HG03460 (cell line): ENCODE measurements at regions not wholly inside any gene's neighbourhood (a gene's known extent, or its start where the extent isn't known, plus 50 kb on each side); places are given as distances from the start of the nearest gene placed in this dataset.

Experiments used
- ATAC-seq: cut with Tn5 transposase; IDR thresholded peaks from one replicate; pipeline ENCODE4 v1.9.1; 2021; ENCODE audit not compliant: unreplicated experiment

DNA sequence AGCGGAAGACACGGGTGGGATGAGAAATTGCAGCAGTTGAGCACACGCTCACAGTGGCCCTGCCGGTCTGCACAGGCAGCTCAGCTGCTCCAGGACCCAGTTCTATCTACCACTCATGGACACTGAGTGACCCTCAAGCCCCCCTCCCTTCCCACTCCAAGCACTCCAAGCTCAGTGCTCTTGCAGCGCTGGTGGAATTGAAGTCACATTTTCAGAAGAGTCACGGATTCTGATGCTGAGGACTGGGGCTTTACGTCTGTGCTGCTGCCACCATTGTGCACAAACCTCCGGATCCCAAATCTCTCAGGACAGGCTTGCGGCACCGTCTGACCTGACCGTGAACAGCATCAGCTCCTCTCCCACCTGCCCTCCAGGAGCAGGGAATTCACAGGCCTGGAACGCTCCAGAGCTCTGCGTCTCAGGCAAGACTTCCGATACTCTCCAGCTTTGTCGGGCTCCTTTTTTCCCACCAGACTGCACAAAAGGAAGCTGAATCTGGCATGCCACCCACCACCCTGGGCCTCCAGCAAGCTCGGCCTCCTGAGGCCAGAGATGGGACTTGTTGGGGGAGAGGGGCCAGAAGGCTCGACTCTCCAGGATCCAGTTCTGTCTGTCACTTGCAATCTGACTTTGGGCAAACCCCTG lies 213.1 kb upstream of the RTL1 start:
- ATAC-seq = no peak

DNA sequence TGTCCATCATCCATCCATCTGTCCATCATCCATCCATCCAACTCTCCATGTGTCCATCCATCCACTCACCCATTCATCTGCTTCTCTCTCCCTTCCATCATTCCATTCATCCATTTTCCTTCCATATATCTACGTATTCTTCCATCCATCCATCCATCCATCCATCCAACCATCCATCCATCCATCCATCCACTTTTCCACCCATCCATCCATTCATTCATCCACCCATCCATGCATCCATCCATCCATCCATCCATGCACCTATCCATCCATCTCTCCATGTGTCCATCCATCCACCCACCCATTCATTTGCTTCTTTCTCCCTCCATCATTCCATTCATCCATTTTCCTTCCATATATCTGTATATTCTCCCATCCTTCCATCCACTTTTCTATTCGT lies 214.0 kb upstream of the RTL1 start:
- no peak for ATAC-seq

DNA sequence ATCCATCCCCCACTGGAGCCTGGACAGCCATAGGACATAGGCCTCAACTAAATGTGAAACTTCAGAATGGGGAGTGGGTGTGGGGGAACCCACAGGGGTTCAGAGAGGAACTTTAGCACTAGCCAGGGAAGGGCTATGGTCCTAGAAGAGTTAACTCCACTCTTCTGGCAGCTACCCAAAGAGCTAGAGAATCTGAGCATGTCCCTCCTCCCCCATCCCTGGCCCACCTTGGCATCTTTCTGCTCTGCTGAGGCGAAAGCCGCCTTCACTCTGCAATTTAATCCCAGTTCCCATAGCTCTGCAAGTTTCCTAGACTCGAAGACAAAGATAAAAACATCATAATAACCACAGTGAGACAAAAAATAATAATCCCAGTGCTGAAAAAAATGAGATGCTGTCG lies 214.7 kb upstream of the RTL1 start:
- no peak for ATAC-seq

DNA sequence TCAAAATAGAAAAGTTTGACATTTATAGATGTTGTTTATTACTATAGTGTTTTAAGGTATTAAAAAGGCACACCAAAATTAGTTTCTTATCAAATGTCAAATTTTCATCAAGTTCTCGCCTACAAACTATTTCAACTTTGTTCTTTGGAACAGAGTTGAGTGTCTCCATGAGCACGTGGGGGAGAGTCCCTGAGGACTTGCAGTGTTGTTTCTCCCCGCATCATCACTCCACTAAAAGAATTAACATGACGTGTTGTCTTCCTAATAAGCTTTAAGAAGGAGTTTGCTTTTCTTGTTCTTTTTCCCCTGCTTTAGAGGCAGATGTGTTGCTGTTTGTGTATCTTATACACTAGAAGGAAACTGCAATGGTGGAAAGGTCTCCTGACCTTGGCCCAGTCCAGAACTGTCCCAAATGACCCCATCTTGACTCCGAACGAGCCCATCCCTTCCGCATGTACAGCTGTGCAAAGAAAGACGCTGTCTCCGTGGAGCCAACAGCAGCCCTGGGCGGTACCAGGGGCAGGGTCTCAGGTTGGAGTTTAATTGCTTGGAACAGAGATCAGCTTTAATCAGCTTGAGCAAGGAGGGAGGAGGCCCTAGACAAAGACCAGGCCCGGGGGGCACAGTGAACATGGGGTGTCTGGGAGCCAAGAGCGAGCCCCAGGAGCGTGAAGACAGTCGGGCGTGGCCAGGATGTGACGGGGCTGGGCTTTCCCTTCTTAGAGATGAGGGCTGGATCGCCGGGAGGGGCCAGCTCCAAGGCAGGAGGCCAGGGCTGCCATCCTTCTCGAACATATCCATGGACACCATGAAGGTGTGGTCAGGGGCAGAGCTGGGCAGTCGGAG lies 215.4 kb upstream of the RTL1 start:
- ATAC-seq = no peak

DNA sequence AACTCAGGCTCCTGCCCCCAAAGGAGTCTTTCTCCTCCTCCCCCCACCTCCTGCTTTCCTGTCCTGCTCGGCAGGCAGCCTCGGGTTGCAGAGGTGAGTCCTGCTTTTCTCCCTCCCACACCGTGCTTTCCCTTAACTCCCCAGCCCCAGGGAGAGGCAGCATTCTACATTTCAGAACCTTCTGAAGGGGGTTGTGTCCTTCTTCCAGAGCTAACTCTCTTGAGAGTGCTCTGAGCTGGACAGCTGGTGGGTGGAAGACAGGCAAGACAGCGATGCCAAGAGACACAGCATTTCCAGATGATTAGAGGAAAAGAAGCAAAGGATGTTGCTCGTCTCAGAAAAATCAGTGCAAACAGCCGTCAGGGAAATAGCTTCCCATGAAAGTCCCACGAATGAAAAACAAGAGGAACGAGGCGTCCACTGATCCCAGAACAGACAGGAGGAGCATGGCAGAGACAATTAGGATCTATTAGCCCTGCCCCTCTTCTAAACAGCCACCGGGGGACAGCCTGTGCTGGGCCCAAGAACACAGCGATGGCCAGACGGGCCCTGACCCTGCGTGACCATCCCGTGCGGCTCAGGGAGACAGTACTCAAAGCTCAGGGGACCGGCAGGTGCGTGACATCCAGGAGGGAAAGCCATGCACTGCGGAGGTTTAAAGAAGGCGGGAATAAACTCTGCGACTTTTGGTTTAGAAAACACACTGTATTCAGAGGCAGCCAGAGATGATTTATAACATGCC lies 216.5 kb upstream of the RTL1 start:
- ATAC-seq = no peak

DNA sequence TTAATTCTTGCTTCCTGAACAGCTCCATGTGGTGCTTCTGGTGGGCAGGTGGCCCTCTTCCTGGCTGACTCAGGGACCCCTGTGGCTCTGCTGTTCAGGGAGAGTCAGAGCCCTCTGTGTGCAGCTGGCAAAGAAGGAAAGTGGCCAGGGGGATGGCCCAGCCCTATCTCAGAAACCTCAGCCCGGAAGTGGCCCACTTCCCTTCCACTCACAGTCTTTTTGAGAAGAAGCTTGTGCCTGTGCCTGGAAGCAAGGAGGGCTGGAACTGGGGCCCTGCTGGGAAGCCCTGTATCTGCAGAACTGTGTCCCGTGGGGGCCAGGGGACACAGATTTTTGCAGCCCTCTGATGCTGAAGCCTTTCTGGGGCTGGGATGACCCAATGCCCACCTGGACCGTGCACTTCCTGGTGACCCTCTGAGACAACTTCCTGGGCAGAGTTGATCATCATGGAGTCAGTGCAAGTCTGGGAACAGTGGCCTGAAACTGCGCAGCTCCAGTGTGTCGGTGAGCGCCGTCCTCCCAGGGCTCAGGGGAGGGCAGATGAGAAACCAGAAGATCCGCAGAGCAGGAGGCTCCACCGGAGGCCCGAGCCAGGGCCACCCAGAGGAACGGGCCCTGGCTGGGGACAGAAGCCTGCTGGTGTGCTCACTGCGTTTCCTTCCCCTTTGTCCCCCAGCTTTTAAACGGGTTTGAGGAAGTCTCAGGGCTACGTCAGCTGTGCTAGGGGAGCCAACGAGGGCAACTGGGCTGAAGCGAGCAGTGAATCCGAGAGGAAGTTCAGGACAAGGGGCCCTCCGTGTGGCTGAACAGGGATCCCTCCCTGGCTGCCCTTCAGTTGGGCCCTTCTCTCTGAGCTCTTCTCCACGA lies 217.4 kb upstream of the RTL1 start:
- no peak for ATAC-seq

DNA sequence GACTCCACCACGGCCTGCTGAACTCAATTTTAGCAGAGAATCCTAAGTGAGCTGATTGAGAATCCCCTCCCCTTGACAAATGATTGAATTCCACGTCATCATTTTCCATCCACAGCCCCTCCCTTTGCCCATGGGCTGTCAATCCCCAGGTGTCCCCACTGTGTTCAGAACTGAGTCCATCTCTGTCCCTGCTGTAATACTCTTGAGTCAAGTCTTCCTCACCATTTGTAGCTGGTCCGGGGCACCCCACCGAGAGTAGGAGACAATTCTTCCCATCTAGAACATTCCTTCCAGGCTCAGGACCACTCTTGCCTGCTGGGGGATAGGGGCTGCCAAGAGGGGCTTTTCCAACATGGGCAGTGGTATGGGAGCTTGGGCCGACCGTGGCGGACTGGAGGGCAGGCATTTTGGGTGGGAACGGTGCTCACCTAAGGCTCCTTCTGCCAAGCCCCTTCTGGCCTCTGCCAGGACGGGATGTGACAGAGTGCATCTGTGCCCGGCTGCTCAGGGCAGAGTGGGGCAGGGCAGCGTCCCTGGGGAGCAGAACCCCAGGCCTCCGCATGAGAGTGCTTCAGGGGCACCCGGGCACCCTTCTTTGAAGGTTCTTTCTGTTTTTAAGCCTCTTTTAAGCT lies 218.1 kb upstream of the RTL1 start:
- no peak for ATAC-seq

DNA sequence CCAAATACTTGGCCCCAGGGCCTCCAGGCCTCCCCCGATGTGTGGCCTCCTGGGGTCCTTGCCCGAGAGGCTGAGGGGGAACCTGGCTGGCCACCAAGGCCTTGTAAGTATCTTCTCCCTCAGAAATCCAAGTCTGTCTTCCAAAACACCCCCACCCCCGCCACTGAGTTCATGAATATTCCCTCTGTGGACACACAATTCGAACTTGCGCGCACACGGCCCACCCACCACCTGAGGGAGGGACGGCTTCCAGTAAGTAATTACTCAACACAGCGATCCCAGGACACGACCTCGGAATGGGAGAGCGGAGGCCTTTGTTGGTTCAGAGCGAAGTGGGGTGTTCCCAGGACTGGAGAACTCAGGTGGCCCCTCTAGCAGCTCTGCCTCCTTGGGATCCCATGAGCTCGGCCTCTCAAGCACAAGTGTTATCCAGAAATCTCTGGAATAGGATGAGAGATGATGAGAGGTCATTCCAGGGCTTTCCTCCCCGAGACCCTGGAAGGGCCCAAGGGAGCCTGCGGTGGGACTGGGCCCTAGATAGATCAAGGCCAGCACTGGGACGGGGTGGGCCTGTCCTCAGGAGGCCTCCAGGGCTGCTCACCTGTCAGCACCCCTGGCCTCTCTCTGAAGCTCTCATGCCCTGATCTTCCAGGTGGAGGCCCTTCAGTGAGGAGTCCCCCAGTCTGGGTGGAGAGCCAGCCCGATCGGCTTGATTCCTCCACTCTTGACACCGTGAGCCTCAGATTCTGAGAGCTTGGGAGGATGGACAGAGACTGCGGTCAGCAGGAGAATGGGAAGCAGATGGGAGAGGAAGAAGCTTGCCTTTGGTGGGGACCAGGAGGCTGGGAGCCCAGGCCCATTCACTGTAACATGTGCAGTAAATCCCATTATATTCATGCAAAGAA lies 219.0 kb upstream of the RTL1 start:
- ATAC-seq = no peak

DNA sequence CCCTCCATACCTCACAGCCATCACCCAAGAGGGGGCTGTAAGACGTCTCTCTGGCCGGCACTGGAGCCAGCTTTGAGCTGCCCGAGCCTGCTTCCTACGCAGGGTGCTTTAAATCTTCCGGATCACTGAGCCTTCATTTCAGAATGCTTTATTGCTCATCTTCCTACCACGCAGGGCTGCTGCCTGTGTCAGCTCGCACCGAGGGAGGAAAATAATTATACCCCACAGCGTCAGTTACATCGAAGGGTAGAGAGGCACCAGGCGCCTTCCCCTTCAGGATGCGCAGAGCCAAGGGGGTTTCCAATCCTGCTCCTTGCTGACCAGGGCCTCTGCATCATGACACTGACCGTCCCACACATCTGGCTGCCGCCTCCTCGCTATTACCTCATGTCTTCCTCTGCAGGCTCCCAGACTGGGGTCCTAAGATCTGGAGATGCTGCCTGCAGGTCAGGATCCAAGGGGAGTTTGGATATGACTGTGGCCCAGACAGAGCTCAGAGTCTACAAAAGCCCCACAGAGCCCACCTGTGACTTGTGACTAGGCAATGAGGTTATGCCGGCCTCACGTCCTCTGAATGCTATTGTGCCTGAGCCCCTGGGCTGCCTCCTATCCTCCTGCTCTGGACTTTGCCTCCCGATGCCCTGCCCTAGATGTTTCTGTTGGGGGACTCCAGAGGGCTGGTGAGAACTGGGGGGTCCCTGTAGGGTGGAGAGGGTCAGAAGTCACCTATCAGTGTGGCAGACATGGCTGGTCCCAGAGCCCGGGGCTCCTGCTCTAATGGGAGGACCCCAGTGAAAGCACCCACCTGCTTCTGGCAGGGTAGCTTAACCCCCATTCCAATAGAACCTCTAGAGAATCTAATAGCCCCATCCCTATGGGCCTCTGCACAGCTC lies 220.3 kb upstream of the RTL1 start:
- no peak for ATAC-seq

DNA sequence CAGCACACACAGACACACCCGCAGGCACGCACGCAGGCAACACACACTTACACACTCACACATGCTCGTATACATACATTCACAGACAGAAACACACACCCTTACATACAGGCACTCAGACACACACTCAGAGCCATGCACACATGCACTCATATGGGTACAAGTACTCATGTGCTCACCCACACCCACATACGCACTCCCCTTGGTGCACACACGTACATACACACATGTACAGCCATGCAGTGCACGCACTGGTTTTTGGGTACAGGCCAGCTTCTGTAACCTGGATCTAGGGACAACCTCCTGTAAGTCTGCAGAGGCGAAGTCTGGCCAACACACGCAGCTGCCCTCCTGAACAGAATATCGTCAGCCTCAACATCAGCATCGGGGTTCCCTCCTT lies 221.3 kb upstream of the RTL1 start:
- no peak for ATAC-seq

DNA sequence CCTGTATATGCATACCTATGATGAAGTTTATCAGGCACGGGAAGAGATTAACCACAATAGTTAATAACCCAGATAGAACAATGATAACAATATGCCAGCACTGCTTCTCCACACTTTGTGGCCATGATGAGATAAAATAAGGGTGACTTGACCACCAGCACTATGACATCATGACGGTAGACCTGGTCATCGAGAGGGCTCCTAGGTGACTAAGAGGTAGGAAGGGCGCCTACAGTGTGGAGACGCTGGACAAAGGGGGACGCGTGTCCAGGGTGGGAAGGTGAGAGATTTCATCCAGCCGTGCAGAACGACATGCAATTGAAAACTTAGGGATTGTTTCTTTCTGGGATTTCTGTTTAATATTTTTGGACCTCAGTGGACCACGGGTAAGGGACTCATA lies 221.8 kb upstream of the RTL1 start:
- no peak for ATAC-seq

DNA sequence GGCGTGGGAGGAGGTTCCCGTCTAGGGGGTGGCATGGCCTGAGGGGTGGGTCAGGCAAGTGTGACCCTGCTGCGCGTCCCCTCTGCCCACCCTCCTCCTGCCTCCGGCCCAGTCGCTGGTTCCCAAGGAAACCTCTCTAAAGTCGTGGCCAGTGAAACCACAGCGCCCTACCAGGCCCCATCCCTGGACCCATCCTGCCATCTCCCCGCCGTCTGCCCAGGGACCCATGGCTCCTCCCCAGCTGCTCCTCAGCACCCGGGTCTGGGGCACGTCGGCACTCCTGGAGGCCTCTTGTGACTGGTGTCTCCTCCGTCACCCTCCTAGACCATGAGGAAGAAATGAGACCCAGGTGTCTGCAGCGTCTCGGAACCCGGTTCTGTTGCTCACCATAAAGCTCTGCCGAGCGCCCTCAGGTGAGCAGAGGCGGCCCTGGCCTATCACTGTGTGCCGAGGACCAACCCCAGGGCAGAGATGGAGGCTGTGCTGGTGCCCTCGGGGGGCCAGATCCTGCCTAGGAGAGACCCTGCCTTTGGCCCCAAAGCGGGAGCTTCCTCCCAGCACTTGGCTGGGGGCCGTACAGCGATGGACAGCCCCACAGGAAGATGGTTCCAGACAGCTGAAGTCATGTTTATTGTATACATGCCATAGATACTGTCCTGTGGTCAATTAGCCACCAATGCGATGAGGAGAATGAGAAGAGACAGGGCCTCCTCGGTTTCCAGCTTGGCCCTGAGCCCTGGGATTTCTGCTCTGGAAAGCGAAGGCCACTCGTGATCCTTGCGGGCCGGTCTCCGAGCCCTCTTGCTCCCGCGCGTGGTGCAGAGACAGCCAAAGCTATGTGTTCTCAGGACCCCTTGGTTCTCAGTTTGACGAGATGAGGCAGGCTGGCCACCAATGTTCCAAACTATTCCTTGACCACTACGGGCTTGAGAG lies 222.5 kb upstream of the RTL1 start:
- no peak for ATAC-seq

DNA sequence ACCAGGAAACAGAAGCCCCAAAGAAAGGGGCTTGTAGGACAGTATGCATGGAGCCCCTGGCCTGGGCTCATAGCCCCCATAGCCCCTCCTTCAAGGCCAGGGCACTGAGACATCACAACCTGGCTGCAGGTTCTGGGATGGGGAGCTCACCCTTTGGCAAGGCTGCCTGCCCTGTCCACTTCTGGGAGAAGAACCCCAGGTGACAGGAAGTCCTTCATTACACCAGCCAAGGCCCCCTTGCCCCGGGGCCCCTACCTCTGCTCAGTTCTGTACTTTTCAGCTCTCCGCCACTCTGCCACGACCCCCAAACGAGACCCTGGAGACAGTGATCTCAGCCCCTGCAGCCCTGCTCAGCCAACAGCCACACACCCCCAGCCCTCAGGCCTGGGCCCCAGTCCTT lies 223.2 kb upstream of the RTL1 start:
- ATAC-seq = no peak

DNA sequence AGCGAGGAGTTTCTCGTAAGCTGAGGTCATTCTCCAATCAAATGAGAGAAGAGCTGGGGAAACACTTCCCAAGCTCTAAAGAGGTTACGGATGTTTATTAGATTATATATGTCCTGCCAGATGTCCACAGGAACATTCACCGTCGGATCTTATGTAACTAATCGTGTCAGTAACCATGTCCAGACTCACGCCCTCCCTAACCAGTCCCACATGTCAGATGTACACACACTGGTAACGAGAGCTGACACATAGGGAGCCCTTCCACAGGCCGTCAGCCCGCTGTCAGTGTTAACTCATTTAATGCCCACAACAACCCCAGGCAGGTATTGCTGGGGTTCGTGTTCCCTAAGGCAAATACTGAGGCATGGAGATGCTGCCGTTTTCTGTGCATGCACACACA lies 223.7 kb upstream of the RTL1 start:
- ATAC-seq = no peak

DNA sequence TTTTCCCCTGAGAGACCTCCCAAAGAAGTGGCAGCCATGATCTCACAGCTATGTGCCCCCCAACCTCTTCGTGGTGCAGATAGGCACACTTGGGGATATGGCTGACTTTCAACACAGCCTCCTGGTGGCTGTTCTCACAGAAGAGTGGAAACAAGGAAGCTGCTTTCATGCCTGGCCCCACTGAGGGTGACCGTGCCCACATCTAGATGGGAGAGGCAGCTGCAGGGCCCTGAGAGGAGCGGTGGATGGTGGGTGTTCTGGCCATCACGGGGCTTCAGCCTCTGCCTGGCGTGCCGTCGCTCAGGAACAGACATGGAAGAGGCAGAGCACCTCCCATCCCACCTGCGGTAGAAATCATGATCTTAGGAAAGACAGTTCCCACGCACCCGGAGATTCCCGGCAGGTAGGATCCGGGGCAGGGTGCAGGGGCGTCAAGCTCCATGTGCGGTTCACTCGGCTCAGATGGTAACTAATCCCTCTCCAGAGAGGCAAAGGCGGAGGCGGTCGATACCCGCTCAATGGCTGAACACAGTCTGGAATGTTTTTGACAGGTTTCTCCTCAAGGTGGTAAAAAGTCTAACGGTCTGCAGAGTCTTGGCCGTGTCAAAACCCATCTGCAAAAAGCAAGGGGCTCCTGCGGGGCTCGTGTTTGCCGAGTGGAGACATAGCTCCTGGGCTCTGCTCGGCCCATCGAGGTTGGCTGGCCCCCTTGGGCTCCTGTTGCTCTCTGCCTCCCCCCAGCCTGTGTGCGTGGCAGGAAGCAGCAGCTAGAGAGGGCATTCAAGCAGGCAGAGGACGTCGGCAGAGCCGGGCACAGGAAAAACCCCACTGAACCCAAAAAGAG lies 225.2 kb upstream of the RTL1 start:
- no peak for ATAC-seq

DNA sequence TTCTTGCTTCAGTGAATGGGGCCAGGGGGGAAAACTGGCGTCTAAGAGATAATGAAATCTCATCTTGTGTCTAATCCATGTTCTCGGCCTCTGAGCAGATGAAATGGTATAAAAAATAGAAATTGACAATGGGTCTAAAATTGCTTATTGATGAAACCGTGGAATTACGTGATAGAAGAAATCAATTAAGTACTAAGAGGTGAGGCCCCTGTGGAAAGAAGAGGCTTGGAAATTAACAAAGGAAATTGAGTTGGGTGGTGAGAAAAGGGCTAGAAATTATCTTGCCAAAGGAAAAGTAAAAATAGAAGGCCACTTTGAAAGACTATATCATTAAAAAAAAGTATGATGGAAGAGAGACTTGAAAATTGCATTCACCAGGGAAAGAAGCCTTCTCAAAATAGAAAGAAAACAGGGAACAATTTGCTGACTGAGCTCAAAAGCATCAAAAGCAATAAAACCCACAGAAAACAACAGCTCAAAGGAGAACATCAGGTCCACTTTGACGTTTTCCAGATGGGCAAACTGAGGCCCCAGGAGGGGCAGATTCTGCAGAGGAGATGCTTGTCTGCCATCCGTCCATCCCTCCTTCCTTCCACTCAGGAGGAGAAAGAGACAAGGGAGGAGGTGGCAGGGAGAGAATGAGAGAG lies 226.1 kb upstream of the RTL1 start:
- no peak for ATAC-seq
